Smooth muscle cell (in vitro differentiated cells): ENCODE measurements at regions not wholly inside any gene's neighbourhood (a gene's known extent, or its start where the extent isn't known, plus 50 kb on each side); places are given as distances from the start of the nearest gene placed in this dataset.

Experiments used
- DNase-seq: peaks from one replicate; lab custom pipeline; 2025; ENCODE audit not compliant: unreplicated experiment; lab: John Stamatoyannopoulos, UW
- H2AFZ ChIP-seq: fragments of 200-600 bp; sonication (generic); 2 replicates; pipeline ENCODE4 v1.6.0; 2016; ENCODE audit warnings: antibody characterized with exemption, low read depth, mild to moderate bottlenecking
- H3F3A ChIP-seq: fragments of 200-600 bp; sonication (generic); 2 replicates; pipeline ENCODE4 v1.6.0; 2017; ENCODE audit warnings: antibody characterized with exemption, low read depth
- H3K27ac ChIP-seq: fragments of 200-600 bp; sonication (generic); 2 replicates; pipeline ENCODE4 v1.5.1; 2016; ENCODE audit warnings: low read depth, mild to moderate bottlenecking
- H3K27me3 ChIP-seq: fragments of 200-600 bp; sonication (generic); 2 replicates; pipeline ENCODE4 v1.6.1; 2016; ENCODE audit warnings: low read depth, mild to moderate bottlenecking
- H3K36me3 ChIP-seq: fragments of 200-600 bp; sonication (generic); 2 replicates; pipeline ENCODE4 v1.5.1; 2016; ENCODE audit warnings: low read depth
- H3K4me1 ChIP-seq: fragments of 200-600 bp; sonication (generic); 2 replicates; pipeline ENCODE4 v1.5.1; 2016; ENCODE audit warnings: low read depth
- H3K4me2 ChIP-seq: fragments of 200-600 bp; sonication (generic); 2 replicates; pipeline ENCODE4 v1.6.0; 2016; ENCODE audit warnings: mild to moderate bottlenecking
- H3K4me3 ChIP-seq: fragments of 200-600 bp; sonication (generic); 2 replicates; pipeline ENCODE4 v1.5.1; 2016; ENCODE audit warnings: mild to moderate bottlenecking
- H3K79me2 ChIP-seq: fragments of 200-600 bp; sonication (generic); 2 replicates; pipeline ENCODE4 v1.6.0; 2016; ENCODE audit warnings: low read depth, mild to moderate bottlenecking
- H3K9ac ChIP-seq: fragments of 200-600 bp; sonication (generic); 2 replicates; pipeline ENCODE4 v1.6.0; 2016; ENCODE audit warnings: low read depth
- H3K9me3 ChIP-seq: fragments of 200-600 bp; sonication (generic); replicated peaks from 2 replicates; pipeline ENCODE4 v1.5.1; 2016; ENCODE audit warnings: low read depth
- H4K20me1 ChIP-seq: fragments of 200-600 bp; sonication (generic); 2 replicates; pipeline ENCODE4 v1.6.0; 2016; ENCODE audit warnings: low read depth
- CTCF ChIP-seq: fragments of 200-600 bp; sonication (generic); IDR thresholded peaks from 2 replicates; pipeline ENCODE4 v1.5.1; 2017; ENCODE audit warnings: borderline replicate concordance, mild to moderate bottlenecking, antibody characterized with exemption; ENCODE audit not compliant: insufficient read depth, poor library complexity, severe bottlenecking
- WGBS: methylation state at CpG from one replicate; pipeline ENCODE4 v1.1.7; 2016; ENCODE audit warnings: low lambda C conversion rate; 5-methylcytosine and 5-hydroxymethylcytosine counted together

- H3K4me3 ChIP-seq = no peak overlapping the region
- H3K79me2 ChIP-seq = no peaks in the 10 kb centered on the region
- no peaks in the 10 kb centered on the region for H3K4me1 ChIP-seq
- no peak overlapping the region for H2AFZ ChIP-seq
- no peak for DNase-seq
- H3K27me3 ChIP-seq = no peaks in the 10 kb centered on the region
- 78% methylated on average over 3 of the region's 3 CpGs for WGBS
- H3K4me2 ChIP-seq = no peak overlapping the region
- no peaks in the 10 kb centered on the region for H3K36me3 ChIP-seq
- no peaks in the 10 kb centered on the region for H3K9me3 ChIP-seq
- TF ChIP-seq CTCF = no peak
- no peaks in the 10 kb centered on the region for H3F3A ChIP-seq
- H4K20me1 ChIP-seq = no peaks in the 10 kb centered on the region
- no peak overlapping the region for H3K9ac ChIP-seq
- H3K27ac ChIP-seq = no peak overlapping the region
Measured at GRCh38 chr5:89349246-89349980, 466.4 kb upstream of the MEF2C start.

GRCh38 chr5:89346573-89346972 lies 463.6 kb upstream of the MEF2C start:
- H4K20me1 ChIP-seq = no peaks in the 10 kb centered on the region

GRCh38 chr5:89343666-89344065 lies 460.7 kb upstream of the MEF2C start:
- no peak for TF ChIP-seq CTCF
- no peaks in the 10 kb centered on the region for H3K27me3 ChIP-seq
- H3K36me3 ChIP-seq = no peaks in the 10 kb centered on the region
- H3K9me3 ChIP-seq = no peaks in the 10 kb centered on the region
- H3K4me3 ChIP-seq = no peak overlapping the region
- H3F3A ChIP-seq = peaks cover 6% of the 10 kb centered on the region
- no peak overlapping the region for H3K9ac ChIP-seq
- no peak for DNase-seq
- no peak overlapping the region for H3K4me2 ChIP-seq
- no peak overlapping the region for H2AFZ ChIP-seq
- peaks cover 4% of the 10 kb centered on the region for H3K4me1 ChIP-seq
- H3K79me2 ChIP-seq = no peaks in the 10 kb centered on the region
- no peak overlapping the region for H3K27ac ChIP-seq
- H4K20me1 ChIP-seq = no peaks in the 10 kb centered on the region
- WGBS = 80% methylated on average over 4 of the region's 4 CpGs

More at GRCh38 chr5:89346573-89346972, 463.6 kb upstream of the MEF2C start:
- DNase-seq = no peak
- no peak overlapping the region for H3K4me3 ChIP-seq
- TF ChIP-seq CTCF = no peak
- peaks cover 6% of the 10 kb centered on the region for H3F3A ChIP-seq
- no peak overlapping the region for H3K4me2 ChIP-seq
- H3K27ac ChIP-seq = no peak overlapping the region
- 46% methylated on average over 1 of the region's 1 CpG for WGBS
- H3K9ac ChIP-seq = no peak overlapping the region
- H3K9me3 ChIP-seq = no peaks in the 10 kb centered on the region
- H3K36me3 ChIP-seq = no peaks in the 10 kb centered on the region
- H2AFZ ChIP-seq = no peak overlapping the region
- no peaks in the 10 kb centered on the region for H3K79me2 ChIP-seq
- H3K4me1 ChIP-seq = peaks cover 4% of the 10 kb centered on the region
- H3K27me3 ChIP-seq = no peaks in the 10 kb centered on the region
